A673 (cell line): ENCODE measurements at regions not wholly inside any gene's neighbourhood (a gene's known extent, or its start where the extent isn't known, plus 50 kb on each side); places are given as distances from the start of the nearest gene placed in this dataset.

Experiments
- BruUV-seq: library from RNA; stranded (reverse); fragments of 400-500 nt; replicated peaks from 2 replicates; lab custom pipeline; 2021; lab: Mats Ljungman, UMichigan
- CTCF ChIA-PET: fragments of 300-600 bp; sonication (Branson Sonifier 250); formaldehyde crosslinking; loops from one replicate; lab custom pipeline; 2022; ENCODE audit warnings: antibody characterized with exemption; lab: Charles Lee
- POLR2A ChIA-PET: fragments of 300-600 bp; sonication (Branson Sonifier 250); formaldehyde crosslinking; loops from one replicate; lab custom pipeline; 2022; ENCODE audit warnings: antibody characterized with exemption; ENCODE audit not compliant: low non-redundant PET; lab: Charles Lee
- DNase-seq: peaks from one replicate; pipeline ENCODE4 v3.0.0-alpha.2; 2015; ENCODE audit warnings: low spot score
- H3K27ac ChIP-seq: fragments of 200-600 bp; sonication (generic); 2 replicates; pipeline ENCODE4 v1.5.1; 2016; ENCODE audit warnings: mixed run types, low read depth, mild to moderate bottlenecking, mixed read lengths, antibody characterized with exemption, low read length; ENCODE audit not compliant: poor library complexity, severe bottlenecking
- H3K27me3 ChIP-seq: fragments of 200-600 bp; sonication (generic); replicated peaks from 2 replicates; pipeline ENCODE4 v1.6.1; 2017; ENCODE audit warnings: mixed run types, low read depth, mild to moderate bottlenecking, mixed read lengths, antibody characterized with exemption, low read length; ENCODE audit not compliant: insufficient read depth, poor library complexity
- H3K36me3 ChIP-seq: fragments of 200-600 bp; sonication (generic); 2 replicates; pipeline ENCODE4 v1.6.1; 2016; ENCODE audit warnings: mixed run types, mild to moderate bottlenecking, mixed read lengths, antibody characterized with exemption, low read length; ENCODE audit not compliant: insufficient read depth, poor library complexity, severe bottlenecking
- H3K4me1 ChIP-seq: fragments of 200-600 bp; sonication (generic); 2 replicates; pipeline ENCODE4 v1.6.1; 2017; ENCODE audit warnings: mixed run types, mild to moderate bottlenecking, mixed read lengths, antibody characterized with exemption, low read length; ENCODE audit not compliant: insufficient read depth, poor library complexity, severe bottlenecking
- H3K4me3 ChIP-seq: fragments of 200-600 bp; sonication (generic); 2 replicates; pipeline ENCODE4 v1.5.1; 2016; ENCODE audit warnings: low read depth, mixed run types, mild to moderate bottlenecking, mixed read lengths, low read length; ENCODE audit not compliant: poor library complexity, severe bottlenecking
- H3K9me3 ChIP-seq: fragments of 200-600 bp; sonication (generic); 2 replicates; pipeline ENCODE4 v1.6.1; 2016; ENCODE audit warnings: mixed run types, low read depth, mild to moderate bottlenecking, mixed read lengths, antibody characterized with exemption, low read length; ENCODE audit not compliant: poor library complexity, severe bottlenecking
- EZH2 ChIP-seq: fragments of 200-600 bp; sonication (generic); IDR thresholded peaks from 2 replicates; pipeline ENCODE4 v1.6.1; 2017; ENCODE audit warnings: borderline replicate concordance, low read depth, mild to moderate bottlenecking, mixed read lengths, antibody characterized with exemption, low read length; ENCODE audit not compliant: poor library complexity, severe bottlenecking
- intact Hi-C: fragments of 100-400 bp; cut with micrococcal nuclease; formaldehyde crosslinking; loops from one replicate; pipeline ENCODE4 v1.10.0; 2022; ENCODE audit not compliant: unreplicated experiment
- TF ChIP-seq, protein P1 (sequence below): fragments of 300-800, 200-600 bp; sonication (generic); conservative IDR thresholded peaks from 2 replicates; pipeline ENCODE4 v1.5.1; 2017; ENCODE audit warnings: low read depth, mild to moderate bottlenecking, antibody characterized with exemption, low read length, moderate library complexity, mixed read lengths

DNA sequence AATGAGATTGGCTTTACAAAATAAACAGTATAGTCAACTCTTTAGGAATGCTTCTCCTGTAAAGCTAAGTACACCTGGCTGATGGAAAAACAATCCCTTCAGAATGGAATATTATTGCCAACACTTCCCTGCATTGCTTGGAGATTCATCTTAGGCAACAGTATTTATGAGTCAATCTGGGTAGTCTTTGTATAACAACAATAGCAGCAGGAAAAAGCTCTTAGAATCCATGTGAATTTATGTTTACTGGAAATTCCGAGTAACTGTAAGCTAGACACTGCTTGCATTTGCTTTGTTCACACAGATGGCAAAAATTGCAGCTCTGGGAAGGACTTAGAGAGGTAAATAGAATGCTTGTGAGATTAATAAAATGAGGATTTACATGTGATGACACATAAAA is 101.7 kb upstream of the NTRK2 start:
- POLR2A ChIA-PET: no interaction called here
- BruUV-seq: no TSS peak
- no peak for DNase-seq
- Histone ChIP-seq H3K4me1 (no peaks in the 10 kb centered on the region), H3K4me3 (no peak overlapping the region), H3K27ac (no peak overlapping the region), H3K9me3 (no peaks in the 10 kb centered on the region), H3K27me3 (no peaks in the 10 kb centered on the region), H3K36me3 (no peaks in the 10 kb centered on the region)
- CTCF ChIA-PET: no interaction called here
- no peak for TF ChIP-seq EZH2
- TF ChIP-seq, protein P1, sequence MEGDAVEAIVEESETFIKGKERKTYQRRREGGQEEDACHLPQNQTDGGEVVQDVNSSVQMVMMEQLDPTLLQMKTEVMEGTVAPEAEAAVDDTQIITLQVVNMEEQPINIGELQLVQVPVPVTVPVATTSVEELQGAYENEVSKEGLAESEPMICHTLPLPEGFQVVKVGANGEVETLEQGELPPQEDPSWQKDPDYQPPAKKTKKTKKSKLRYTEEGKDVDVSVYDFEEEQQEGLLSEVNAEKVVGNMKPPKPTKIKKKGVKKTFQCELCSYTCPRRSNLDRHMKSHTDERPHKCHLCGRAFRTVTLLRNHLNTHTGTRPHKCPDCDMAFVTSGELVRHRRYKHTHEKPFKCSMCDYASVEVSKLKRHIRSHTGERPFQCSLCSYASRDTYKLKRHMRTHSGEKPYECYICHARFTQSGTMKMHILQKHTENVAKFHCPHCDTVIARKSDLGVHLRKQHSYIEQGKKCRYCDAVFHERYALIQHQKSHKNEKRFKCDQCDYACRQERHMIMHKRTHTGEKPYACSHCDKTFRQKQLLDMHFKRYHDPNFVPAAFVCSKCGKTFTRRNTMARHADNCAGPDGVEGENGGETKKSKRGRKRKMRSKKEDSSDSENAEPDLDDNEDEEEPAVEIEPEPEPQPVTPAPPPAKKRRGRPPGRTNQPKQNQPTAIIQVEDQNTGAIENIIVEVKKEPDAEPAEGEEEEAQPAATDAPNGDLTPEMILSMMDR: no peak
- intact Hi-C loops: no loop called here

DNA sequence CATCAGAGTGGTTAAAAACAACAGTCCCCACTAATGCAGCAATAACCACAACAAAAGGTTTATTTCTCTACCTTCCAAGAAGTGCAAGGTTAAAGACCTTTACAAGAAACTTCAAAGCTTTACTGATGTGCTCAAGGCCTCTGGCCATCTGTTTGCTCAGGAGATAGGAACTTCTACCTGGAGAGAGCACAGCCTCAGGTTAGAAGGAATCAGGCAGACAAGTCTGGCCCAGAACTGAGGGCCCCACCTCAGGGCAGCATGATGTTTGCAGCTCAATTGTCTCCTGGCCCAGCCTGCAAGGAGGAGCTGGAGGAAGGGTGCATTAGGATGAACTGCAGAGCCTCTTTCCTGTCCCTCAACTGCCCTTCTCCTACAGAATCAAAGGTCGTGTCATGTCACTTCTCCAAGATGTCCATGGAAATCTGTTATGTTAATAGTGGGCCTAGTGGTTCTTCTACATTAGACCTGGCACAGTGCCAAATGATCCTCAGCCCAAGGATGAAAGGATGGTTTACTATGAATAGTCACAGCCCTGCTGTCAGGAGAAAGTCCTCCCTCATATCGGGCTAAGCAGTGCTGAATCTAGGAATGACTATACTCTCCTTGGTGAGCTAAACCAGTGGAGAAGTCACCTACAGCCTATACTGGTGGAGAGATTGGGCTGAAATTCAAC is 98.9 kb upstream of the NTRK2 start:
- Histone ChIP-seq H3K9me3 (no peaks in the 10 kb centered on the region), H3K36me3 (no peaks in the 10 kb centered on the region), H3K4me1 (no peaks in the 10 kb centered on the region), H3K27me3 (peaks cover 3% of the 10 kb centered on the region), H3K4me3 (no peak overlapping the region), H3K27ac (no peak overlapping the region)
- no peak for DNase-seq
- no peak for TF ChIP-seq EZH2
- TF ChIP-seq, protein P1: no peak
- CTCF ChIA-PET: no interaction called here
- POLR2A ChIA-PET: no interaction called here
- no TSS peak for BruUV-seq
- intact Hi-C loops: no loop called here

DNA sequence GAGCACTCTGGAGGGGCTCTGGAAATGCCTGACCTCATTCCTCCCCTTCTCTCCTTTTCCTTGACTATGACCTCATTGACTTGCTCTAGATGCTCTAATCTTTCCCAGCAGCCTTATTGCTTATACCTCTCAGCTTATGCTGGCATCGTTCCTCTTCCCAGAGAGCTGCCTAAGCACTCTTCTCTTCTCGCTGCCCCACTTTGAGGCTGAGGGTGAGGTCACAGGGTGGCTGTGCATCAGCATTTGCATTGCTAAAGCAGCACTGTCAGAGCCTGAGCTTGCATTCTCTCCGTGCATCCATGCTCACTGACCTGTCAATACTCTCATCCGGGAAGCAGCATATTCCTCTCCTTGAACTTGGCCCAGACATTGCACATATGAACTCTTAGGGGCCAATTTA is 96.4 kb upstream of the NTRK2 start:
- Histone ChIP-seq H3K9me3 (no peaks in the 10 kb centered on the region), H3K4me1 (no peaks in the 10 kb centered on the region), H3K27ac (no peak overlapping the region), H3K4me3 (no peak overlapping the region), H3K27me3 (peaks cover 3% of the 10 kb centered on the region), H3K36me3 (no peaks in the 10 kb centered on the region)
- TF ChIP-seq EZH2: no peak
- TF ChIP-seq, protein P1: no peak
- no peak for DNase-seq
- ChIA-PET POLR2A (no interaction called here), CTCF (no interaction called here)
- intact Hi-C loops: no loop called here
- BruUV-seq: no TSS peak
